NCI-H1092 treated with DMSO at 0.1 percent for 48 hours (cell line): ENCODE measurements at regions not wholly inside any gene's neighbourhood (a gene's known extent, or its start where the extent isn't known, plus 50 kb on each side); places are given as distances from the start of the nearest gene placed in this dataset.

Experiments
- DNase-seq: peaks from one replicate; lab custom pipeline; 2025; lab: John Stamatoyannopoulos, UW

DNA sequence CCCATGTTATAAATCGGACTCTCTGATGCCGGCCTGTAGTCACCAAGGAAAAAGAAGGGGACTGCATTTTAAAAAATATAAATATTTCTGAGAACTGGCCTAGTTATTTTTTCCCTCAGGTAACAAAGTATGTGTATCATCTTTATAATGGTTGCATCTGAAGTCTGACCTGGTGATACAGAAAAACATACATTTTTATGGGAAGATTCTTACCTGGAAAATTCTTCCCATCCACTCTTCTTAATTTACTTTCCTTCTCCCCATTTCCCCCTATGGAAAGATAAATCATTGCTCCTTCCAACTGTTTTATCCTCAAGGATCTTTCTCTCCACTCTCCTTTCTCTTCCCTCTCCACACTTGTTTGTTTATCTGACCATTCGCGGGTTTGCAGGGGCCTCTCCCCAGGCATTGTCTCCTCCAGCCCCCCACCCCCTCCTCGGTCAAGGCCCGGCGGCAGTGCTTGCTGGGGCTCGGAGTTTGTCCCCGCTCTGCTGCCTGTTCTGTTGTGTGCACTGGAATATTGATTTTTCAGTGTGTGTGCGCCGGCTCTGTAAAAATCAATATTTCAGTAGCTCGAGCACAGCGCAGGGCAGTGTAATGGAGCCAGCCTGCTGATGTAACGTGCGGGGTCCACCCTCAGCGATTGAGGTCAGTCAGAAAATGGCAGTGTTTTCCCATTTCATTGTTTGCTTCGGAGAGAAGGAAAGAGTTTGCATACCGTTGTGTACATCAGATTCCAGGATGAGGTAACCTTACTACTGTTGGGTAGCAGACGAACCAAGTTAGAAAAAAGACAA, 199.5 kb upstream of the NFE2L3 start:
- DNase-seq = peak; percentile 95

- DNase-seq = no peak
These were observed 198.1 kb upstream of the NFE2L3 start for GRCh38 chr7:25953859-25954258.

DNA sequence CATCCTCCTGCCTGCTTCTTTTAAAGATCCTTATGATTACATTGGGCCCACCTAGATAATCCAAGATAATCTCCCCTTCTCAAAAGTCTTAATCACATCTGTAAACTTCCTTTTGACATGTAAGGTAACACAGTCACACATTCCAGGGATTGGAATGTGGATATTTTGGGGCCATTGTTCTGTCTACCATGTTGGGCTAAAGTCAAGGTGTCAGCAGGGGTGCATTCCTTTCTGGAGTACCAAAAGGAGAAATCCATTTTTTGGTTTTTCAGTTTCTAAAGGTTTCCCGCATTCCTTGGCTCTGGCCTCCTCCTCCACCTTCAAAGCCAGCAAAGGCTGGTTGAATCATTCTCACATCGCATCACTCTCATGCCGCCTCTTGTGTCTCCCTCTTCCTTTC, 197.6 kb upstream of the NFE2L3 start:
- no peak for DNase-seq

GRCh38 chr7:25959168-25959734, 192.7 kb upstream of the NFE2L3 start:
- DNase-seq = no peak

DNA sequence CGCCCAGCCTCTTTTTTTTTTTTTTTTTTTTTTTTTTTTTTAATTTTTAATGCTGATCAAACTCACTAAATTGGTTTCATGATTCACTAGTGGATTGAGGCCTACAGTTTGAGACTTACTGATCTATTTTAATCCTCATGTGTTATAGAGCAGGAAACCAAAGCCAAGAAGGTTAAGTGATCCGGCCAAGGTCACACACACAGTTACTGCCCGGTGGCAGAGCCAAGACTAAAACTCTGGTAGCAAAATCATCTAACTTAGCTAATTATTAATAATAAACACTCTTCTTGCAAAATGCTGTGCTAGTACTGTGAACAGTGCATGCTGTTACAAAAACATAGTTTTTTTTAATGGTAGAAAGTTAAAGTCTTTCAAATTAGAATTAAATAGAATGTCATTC, 188.3 kb upstream of the NFE2L3 start:
- DNase-seq = no peak

GRCh38 chr7:25964483-25964991, 187.5 kb upstream of the NFE2L3 start:
- DNase-seq = no peak

DNA sequence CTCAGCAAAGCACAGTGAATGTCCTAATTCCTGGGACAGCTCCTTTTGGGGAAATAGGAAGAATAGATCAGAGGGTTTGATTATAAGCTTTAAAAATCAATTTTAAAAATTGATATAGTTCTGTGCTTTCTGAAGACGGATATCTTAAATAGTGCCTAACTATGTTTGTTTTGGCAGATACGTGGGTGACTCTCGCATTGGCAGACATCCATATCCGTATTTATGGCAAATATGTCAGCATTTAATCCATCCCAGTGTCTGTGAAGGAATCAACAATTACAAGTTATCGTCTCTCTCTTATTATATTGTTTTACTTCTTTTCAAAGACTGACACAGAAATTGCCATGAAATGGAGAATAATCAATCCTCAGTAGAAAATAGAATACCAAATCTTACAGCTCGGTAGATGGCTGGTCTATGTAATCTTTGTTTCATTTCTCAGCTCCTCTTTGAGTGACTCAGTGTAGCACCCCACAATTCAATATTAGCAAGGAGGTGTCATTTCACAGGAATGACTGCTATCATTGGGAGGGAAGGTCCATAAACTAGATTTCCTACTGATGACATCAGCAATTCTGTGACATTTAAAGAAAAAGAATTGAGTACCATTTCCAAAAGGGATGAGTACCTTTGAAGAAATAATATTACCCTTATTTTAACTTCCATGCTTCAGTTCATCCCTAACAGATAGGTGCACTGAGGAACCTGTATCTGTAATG, 186.4 kb upstream of the NFE2L3 start:
- DNase-seq = peak; percentile 42

DNA sequence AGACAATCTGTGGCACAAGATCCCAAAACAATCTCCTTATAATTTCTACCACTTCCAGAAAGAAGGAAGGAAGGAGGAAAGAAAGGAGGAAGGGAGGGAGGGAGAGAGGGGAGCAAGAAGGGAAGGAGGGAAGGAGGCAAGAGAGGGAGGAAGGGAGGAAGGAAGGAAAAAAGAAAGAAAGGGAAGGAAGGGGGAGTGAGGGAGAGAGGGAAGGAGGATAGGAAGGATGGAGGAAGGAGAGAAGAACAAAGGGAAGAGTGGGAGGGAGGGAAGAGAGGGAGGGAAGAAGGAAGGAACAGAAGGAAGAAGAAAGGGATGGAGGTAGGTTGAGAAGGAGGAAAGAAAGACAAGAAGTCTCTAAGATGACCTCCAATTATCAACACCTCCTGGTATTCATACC, 185.5 kb upstream of the NFE2L3 start:
- no peak for DNase-seq

GRCh38 chr7:25967278-25968204, 184.5 kb upstream of the NFE2L3 start:
- no peak for DNase-seq

GRCh38 chr7:25968205-25968993, 183.6 kb upstream of the NFE2L3 start:
- DNase-seq = no peak

GRCh38 chr7:25970356-25970755, 181.6 kb upstream of the NFE2L3 start:
- no peak for DNase-seq

GRCh38 chr7:25970911-25971310, 181.1 kb upstream of the NFE2L3 start:
- no peak for DNase-seq

DNA sequence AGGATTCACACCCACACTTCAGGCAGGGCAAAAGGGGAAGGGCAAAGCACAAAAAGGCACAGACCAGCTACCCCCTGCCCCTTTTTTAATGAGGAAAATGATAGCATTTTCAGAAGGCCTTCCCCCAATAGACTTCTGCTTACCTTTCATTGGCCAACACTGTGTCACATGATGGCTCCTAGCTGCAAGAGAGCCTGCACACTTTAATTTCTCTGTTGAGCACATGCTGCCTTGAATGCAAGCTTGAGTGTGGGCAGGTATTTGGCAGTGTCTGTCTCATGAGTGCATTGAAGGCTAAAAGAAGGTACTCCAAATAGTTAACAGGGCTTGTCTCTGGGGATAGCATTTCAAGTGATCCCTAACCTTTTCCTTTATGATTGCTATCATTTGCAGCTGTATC, 175.4 kb upstream of the NFE2L3 start:
- no peak for DNase-seq

- no peak for DNase-seq
These were observed 173.5 kb upstream of the NFE2L3 start for GRCh38 chr7:25978466-25978865.

- DNase-seq = no peak
These were observed 172.4 kb upstream of the NFE2L3 start for GRCh38 chr7:25979605-25980004.

GRCh38 chr7:25982684-25983083, 169.3 kb upstream of the NFE2L3 start:
- DNase-seq = no peak

- no peak for DNase-seq
These were observed 166.8 kb upstream of the NFE2L3 start for GRCh38 chr7:25985196-25985595.

DNA sequence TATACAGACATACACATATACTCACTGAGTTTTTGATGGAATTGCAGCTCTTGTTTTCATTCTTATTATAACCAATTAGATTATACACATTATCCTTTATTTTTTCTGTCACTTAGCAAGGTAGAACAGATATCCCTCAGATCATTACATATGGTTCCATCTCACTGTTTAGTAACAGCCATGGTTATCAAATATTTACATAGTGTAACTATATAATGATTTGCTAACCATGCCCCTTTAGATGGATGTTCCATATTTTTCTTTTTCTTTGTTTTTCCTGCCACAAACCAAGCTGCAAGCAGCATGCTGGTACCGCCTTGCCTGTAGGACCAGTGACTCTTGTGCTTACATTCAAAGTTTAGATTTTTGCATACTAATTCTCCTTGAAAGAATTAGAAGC, 163.4 kb upstream of the NFE2L3 start:
- no peak for DNase-seq

GRCh38 chr7:25989140-25989705, 162.8 kb upstream of the NFE2L3 start:
- peak; percentile 42 for DNase-seq

GRCh38 chr7:25994433-25994994, 157.5 kb upstream of the NFE2L3 start:
- no peak for DNase-seq
